H9 (cell line): ENCODE measurements at regions not wholly inside any gene's neighbourhood (a gene's known extent, or its start where the extent isn't known, plus 50 kb on each side); places are given as distances from the start of the nearest gene placed in this dataset.

Experiments used
- DNase-seq: peaks from one replicate; pipeline ENCODE4 v3.0.0-alpha.2; 2017
- H2AFZ ChIP-seq: one replicate; pipeline ENCODE4 v1.6.1; 2013; ENCODE audit warnings: mild to moderate bottlenecking, low read length, control low read depth, moderate library complexity
- H2AK5ac ChIP-seq: 2 replicates; pipeline ENCODE4 v1.6.1; 2013; ENCODE audit warnings: low read length, control low read depth, mixed read lengths; ENCODE audit not compliant: insufficient read length
- H2BK120ac ChIP-seq: one replicate; pipeline ENCODE4 v1.6.1; 2013; ENCODE audit warnings: low read depth, mild to moderate bottlenecking, low read length, control low read depth, inconsistent platforms; ENCODE audit not compliant: poor library complexity, severe bottlenecking
- H2BK12ac ChIP-seq: 2 replicates; pipeline ENCODE4 v1.6.1; 2013; ENCODE audit warnings: low read length, control low read depth, mixed read lengths, low read depth; ENCODE audit not compliant: insufficient read length
- H2BK15ac ChIP-seq: 2 replicates; pipeline ENCODE4 v1.6.1; 2013; ENCODE audit warnings: low read depth, low read length, control low read depth
- H2BK20ac ChIP-seq: one replicate; pipeline ENCODE4 v1.6.1; 2013; ENCODE audit warnings: low read depth, mild to moderate bottlenecking, low read length, control low read depth, inconsistent platforms; ENCODE audit not compliant: poor library complexity, severe bottlenecking
- H2BK5ac ChIP-seq: 2 replicates; pipeline ENCODE4 v1.6.1; 2013; ENCODE audit warnings: low read length, control low read depth, mixed read lengths; ENCODE audit not compliant: insufficient read length
- H3K14ac ChIP-seq: 2 replicates; pipeline ENCODE4 v1.6.1; 2013; ENCODE audit warnings: low read length, control low read depth; ENCODE audit not compliant: insufficient read depth
- H3K18ac ChIP-seq: 2 replicates; pipeline ENCODE4 v1.6.1; 2013; ENCODE audit warnings: low read depth, mild to moderate bottlenecking, mixed read lengths, low read length, control low read depth; ENCODE audit not compliant: insufficient read length
- H3K23ac ChIP-seq: 2 replicates; pipeline ENCODE4 v1.6.1; 2013; ENCODE audit warnings: low read length, control low read depth, mixed read lengths, low read depth; ENCODE audit not compliant: insufficient read length
- H3K23me2 ChIP-seq: 2 replicates; pipeline ENCODE4 v1.6.1; 2013; ENCODE audit warnings: low read depth, mild to moderate bottlenecking, mixed read lengths, low read length, control low read depth; ENCODE audit not compliant: insufficient read length, poor library complexity, severe bottlenecking
- H3K27ac ChIP-seq: 2 replicates; pipeline ENCODE4 v1.5.1; 2013; ENCODE audit warnings: low read length, control low read depth, mixed read lengths, low read depth; ENCODE audit not compliant: insufficient read length
- H3K27me3 ChIP-seq: 2 replicates; pipeline ENCODE4 v1.6.1; 2013; ENCODE audit warnings: low read length, control low read depth, inconsistent platforms; ENCODE audit not compliant: insufficient read depth
- H3K4ac ChIP-seq: 2 replicates; pipeline ENCODE4 v1.6.1; 2013; ENCODE audit warnings: low read depth, mild to moderate bottlenecking, control low read depth, inconsistent platforms, low read length, moderate library complexity
- H3K4me1 ChIP-seq: 2 replicates; pipeline ENCODE4 v1.6.1; 2013; ENCODE audit warnings: low read length, control low read depth, inconsistent platforms; ENCODE audit not compliant: insufficient read depth
- H3K4me2 ChIP-seq: 2 replicates; pipeline ENCODE4 v1.6.1; 2013; ENCODE audit warnings: low read length, control low read depth, mixed read lengths; ENCODE audit not compliant: insufficient read length, insufficient read depth
- H3K56ac ChIP-seq: 2 replicates; pipeline ENCODE4 v1.6.1; 2013; ENCODE audit warnings: low read depth, mild to moderate bottlenecking, mixed read lengths, low read length, control low read depth; ENCODE audit not compliant: insufficient read length
- H3K79me1 ChIP-seq: 2 replicates; pipeline ENCODE4 v1.6.1; 2013; ENCODE audit warnings: low read depth, mild to moderate bottlenecking, moderate library complexity, low read length, control low read depth, inconsistent platforms; ENCODE audit not compliant: insufficient read depth, poor library complexity, severe bottlenecking
- H3K79me2 ChIP-seq: 2 replicates; pipeline ENCODE4 v1.6.1; 2013; ENCODE audit warnings: low read length, control low read depth, inconsistent platforms; ENCODE audit not compliant: insufficient read depth
- H3K9ac ChIP-seq: 2 replicates; pipeline ENCODE4 v1.6.1; 2013; ENCODE audit warnings: low read length, control low read depth, mixed read lengths; ENCODE audit not compliant: insufficient read length; ENCODE audit errors: extremely low read depth
- H3K9me3 ChIP-seq: one replicate; pipeline ENCODE4 v1.6.1; 2013; ENCODE audit warnings: low read depth, low read length, inconsistent platforms; ENCODE audit not compliant: control insufficient read depth
- H3T11ph ChIP-seq: one replicate; pipeline ENCODE4 v1.6.1; 2013; ENCODE audit warnings: mild to moderate bottlenecking, low read length, control low read depth, inconsistent platforms
- H4K20me1 ChIP-seq: one replicate; pipeline ENCODE4 v1.6.1; 2013; ENCODE audit not compliant: control insufficient read depth, insufficient read length, insufficient read depth
- H4K5ac ChIP-seq: 2 replicates; pipeline ENCODE4 v1.6.1; 2013; ENCODE audit warnings: low read depth, mild to moderate bottlenecking, mixed read lengths, low read length, control low read depth; ENCODE audit not compliant: insufficient read length
- H4K8ac ChIP-seq: replicated peaks from 2 replicates; pipeline ENCODE4 v1.6.1; 2013; ENCODE audit warnings: low read length, control low read depth, mixed read lengths, low read depth; ENCODE audit not compliant: insufficient read length
- H4K91ac ChIP-seq: 2 replicates; pipeline ENCODE4 v1.6.1; 2013; ENCODE audit warnings: low read depth, mild to moderate bottlenecking, moderate library complexity, mixed read lengths, low read length, control low read depth; ENCODE audit not compliant: insufficient read length
- H3K27ac Mint-ChIP-seq, 3 experiments: 2 replicates in 2 of 3; 3 replicates in 1 of 3; pipeline ENCODE4 v1.8.0; 2020 to 2021; ENCODE audit warnings: mixed read lengths in 3 of 3, mild to moderate bottlenecking in 1 of 3, moderate library complexity in 1 of 3
- H3K27me3 Mint-ChIP-seq: 2 replicates; pipeline ENCODE4 v1.8.0; 2021; ENCODE audit warnings: low read depth, mild to moderate bottlenecking, moderate library complexity, mixed read lengths
- H3K36me3 Mint-ChIP-seq, 3 experiments: 2 replicates in 2 of 3; 3 replicates in 1 of 3; pipeline ENCODE4 v1.8.0; 2020 to 2021; ENCODE audit warnings: low read depth in 3 of 3, mixed read lengths in 3 of 3; ENCODE audit not compliant: insufficient read depth in 1 of 3
- H3K4me1 Mint-ChIP-seq, 2 experiments: 2 replicates each; pipeline ENCODE4 v1.8.0; 2020; ENCODE audit warnings: mixed read lengths in 2 of 2
- H3K4me3 Mint-ChIP-seq, 2 experiments: 2 replicates in 1 of 2; 3 replicates in 1 of 2; pipeline ENCODE4 v1.8.0; 2020 to 2021; ENCODE audit warnings: mild to moderate bottlenecking in 2 of 2, mixed read lengths in 2 of 2, moderate library complexity in 1 of 2
- H3K9me3 Mint-ChIP-seq, 2 experiments: 2 replicates in 1 of 2; 3 replicates in 1 of 2; pipeline ENCODE4 v1.8.0; 2020; ENCODE audit warnings: mild to moderate bottlenecking in 2 of 2, mixed read lengths in 2 of 2, moderate library complexity in 1 of 2
- CTCF ChIP-seq: fragments of 200-600 bp; sonication (generic); conservative IDR thresholded peaks from 3 replicates; pipeline ENCODE4 v1.8.0; 2021; ENCODE audit warnings: antibody characterized with exemption, mild to moderate bottlenecking
- WGBS: extraction: QIAGEN DNeasy Blood & Tissue Kit; methylation state at CpG from one replicate; pipeline ENCODE4 v1.1.7; 2013; ENCODE audit warnings: missing lambda C conversion rate, low lambda C conversion rate, mixed read lengths; ENCODE audit not compliant: insufficient read length; ENCODE audit errors: extremely low coverage; 5-methylcytosine and 5-hydroxymethylcytosine counted together

- no peak overlapping the region for H4K91ac ChIP-seq
- no peak overlapping the region for H3K14ac ChIP-seq
- no peak overlapping the region for H3K4me2 ChIP-seq
- no peak overlapping the region for H4K8ac ChIP-seq
- no peak overlapping the region for H4K5ac ChIP-seq
- no peak overlapping the region for H3K23ac ChIP-seq
- H3K56ac ChIP-seq, result no peak overlapping the region
- peaks cover 0 to 6% (median 5%) of the 10 kb centered on the region in 3 experiments; a peak in 6 of 7 replicates for H3K36me3 Mint-ChIP-seq
- no peaks in the 10 kb centered on the region for H3K79me1 ChIP-seq
- no peaks in the 10 kb centered on the region for H3K79me2 ChIP-seq
- H4K20me1 ChIP-seq, result no peaks in the 10 kb centered on the region
- peak overlapping the region; percentile 63 to 87 (median 78) for H3K27ac Mint-ChIP-seq
- H2BK12ac ChIP-seq, result no peak overlapping the region
- H3K27ac ChIP-seq, result no peak overlapping the region
- no peak overlapping the region for H3K4ac ChIP-seq
- no peaks in the 10 kb centered on the region for H3K9me3 ChIP-seq
- no peak overlapping the region for H2AK5ac ChIP-seq
- TF ChIP-seq CTCF, result no peak
- H3K9me3 Mint-ChIP-seq, result no peaks in the 10 kb centered on the region; a peak in 1 of 5 replicates
- H3K27me3 ChIP-seq, result no peaks in the 10 kb centered on the region
- no peak overlapping the region for H2BK15ac ChIP-seq
- no peak for DNase-seq
- no peak overlapping the region for H3T11ph ChIP-seq
- H3K4me1 Mint-ChIP-seq, result peaks cover 47 to 55% of the 10 kb centered on the region in 2 experiments
- no peaks in the 10 kb centered on the region for H3K27me3 Mint-ChIP-seq
- no peak overlapping the region for H3K4me3 Mint-ChIP-seq
- no peaks in the 10 kb centered on the region for H3K23me2 ChIP-seq
- H2BK20ac ChIP-seq, result no peak overlapping the region
- no peak overlapping the region for H3K18ac ChIP-seq
- H2BK120ac ChIP-seq, result no peak overlapping the region
- no CpG with 5 or more reads among the region's 7 CpGs for WGBS
- no peak overlapping the region for H3K9ac ChIP-seq
- H3K4me1 ChIP-seq, result peaks cover 19% of the 10 kb centered on the region
- no peak overlapping the region for H2AFZ ChIP-seq
- H2BK5ac ChIP-seq, result peak overlapping the region; percentile 56
These were observed 183.1 kb upstream of the S100G start for GRCh38 chrX:16466640-16467432.
